AG09309 (cell line): ENCODE measurements at regions not wholly inside any gene's neighbourhood (a gene's known extent, or its start where the extent isn't known, plus 50 kb on each side); places are given as distances from the start of the nearest gene placed in this dataset.
"Not testable (repeated sequence)": the region's sequence is repeated elsewhere in the genome, so short reads cannot be mapped to it uniquely, and the experiment has no call there.

Experiments
- DNase-seq: peaks from one replicate; pipeline ENCODE4 v3.0.0-alpha.2; 2010; ENCODE audit warnings: low read depth
- H3K4me3 ChIP-seq: 2 replicates; pipeline ENCODE4 v1.5.1; 2011; ENCODE audit warnings: mild to moderate bottlenecking, low read depth, low read length, moderate library complexity; ENCODE audit not compliant: control insufficient read depth
- CTCF ChIP-seq: IDR thresholded peaks from 2 replicates; pipeline ENCODE4 v1.5.1; 2011; ENCODE audit warnings: mild to moderate bottlenecking, low read depth, low read length, inconsistent platforms; ENCODE audit not compliant: insufficient read depth, control insufficient read depth; ENCODE audit errors: missing control alignments

- DNase-seq = no peak
- TF ChIP-seq CTCF = no peak
- H3K4me3 ChIP-seq = no peak overlapping the region
These were observed 161.4 kb upstream of the ITGA1 start for GRCh38 chr5:52626312-52626711.

GRCh38 chr5:52627740-52628139, 160.0 kb upstream of the ITGA1 start:
- DNase-seq = no peak
- H3K4me3 ChIP-seq = no peak overlapping the region
- TF ChIP-seq CTCF = no peak

- no peak for TF ChIP-seq CTCF
- no peak overlapping the region for H3K4me3 ChIP-seq
- no peak for DNase-seq
These were observed 155.4 kb upstream of the ITGA1 start for GRCh38 chr5:52632281-52632680.

- DNase-seq = not testable (repeated sequence)
These were observed 153.5 kb upstream of the ITGA1 start for GRCh38 chr5:52634171-52634570.

GRCh38 chr5:52638732-52639131, 149.0 kb upstream of the ITGA1 start:
- TF ChIP-seq CTCF = no peak
- no peak overlapping the region for H3K4me3 ChIP-seq
- DNase-seq = no peak

More at GRCh38 chr5:52634171-52634570, 153.5 kb upstream of the ITGA1 start:
- H3K4me3 ChIP-seq = not testable (repeated sequence)

- DNase-seq = no peak
- no peak overlapping the region for H3K4me3 ChIP-seq
- no peak for TF ChIP-seq CTCF
These were observed 139.0 kb upstream of the ITGA1 start for GRCh38 chr5:52648726-52649125.

- H3K4me3 ChIP-seq = no peak overlapping the region
- TF ChIP-seq CTCF = no peak
- no peak for DNase-seq
These were observed 132.6 kb upstream of the ITGA1 start for GRCh38 chr5:52655163-52655562.
